ENCODE measurements at regions not wholly inside any gene's neighbourhood (a gene's known extent, or its start where the extent isn't known, plus 50 kb on each side); places are given as distances from the start of the nearest gene placed in this dataset.

DNA sequence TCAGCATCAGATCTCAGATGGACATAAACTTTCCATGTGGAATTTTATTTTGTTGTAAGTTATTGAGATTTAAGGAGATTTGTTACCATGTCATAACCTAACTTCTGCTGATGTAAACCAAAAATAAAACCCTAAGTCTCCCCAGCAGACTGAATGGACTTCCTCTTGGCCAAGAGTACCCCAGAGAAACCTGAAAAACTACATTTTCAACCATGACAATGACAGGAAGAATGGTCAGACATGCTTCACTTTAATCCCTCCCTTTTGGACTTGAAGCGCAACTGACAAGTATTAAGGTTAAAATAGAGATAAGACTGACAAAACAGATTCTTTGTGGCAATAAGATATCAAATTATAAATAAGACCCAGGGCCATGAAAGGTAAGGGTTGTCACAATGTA is 579.7 kb upstream of the RAG2 start (continued):
- TF ChIP-seq, protein P1, sequence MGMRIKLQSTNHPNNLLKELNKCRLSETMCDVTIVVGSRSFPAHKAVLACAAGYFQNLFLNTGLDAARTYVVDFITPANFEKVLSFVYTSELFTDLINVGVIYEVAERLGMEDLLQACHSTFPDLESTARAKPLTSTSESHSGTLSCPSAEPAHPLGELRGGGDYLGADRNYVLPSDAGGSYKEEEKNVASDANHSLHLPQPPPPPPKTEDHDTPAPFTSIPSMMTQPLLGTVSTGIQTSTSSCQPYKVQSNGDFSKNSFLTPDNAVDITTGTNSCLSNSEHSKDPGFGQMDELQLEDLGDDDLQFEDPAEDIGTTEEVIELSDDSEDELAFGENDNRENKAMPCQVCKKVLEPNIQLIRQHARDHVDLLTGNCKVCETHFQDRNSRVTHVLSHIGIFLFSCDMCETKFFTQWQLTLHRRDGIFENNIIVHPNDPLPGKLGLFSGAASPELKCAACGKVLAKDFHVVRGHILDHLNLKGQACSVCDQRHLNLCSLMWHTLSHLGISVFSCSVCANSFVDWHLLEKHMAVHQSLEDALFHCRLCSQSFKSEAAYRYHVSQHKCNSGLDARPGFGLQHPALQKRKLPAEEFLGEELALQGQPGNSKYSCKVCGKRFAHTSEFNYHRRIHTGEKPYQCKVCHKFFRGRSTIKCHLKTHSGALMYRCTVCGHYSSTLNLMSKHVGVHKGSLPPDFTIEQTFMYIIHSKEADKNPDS (CRISPR knock-in tag; IDR thresholded peaks at IDR 0.05): no peak
- no peak for TF ChIP-seq SOX6 (IDR thresholded peaks at IDR 0.05)
- TF ChIP-seq SOX6 (CRISPR knock-in tag; IDR thresholded peaks at IDR 0.05): no peak
- no peak for TF ChIP-seq MAFG (CRISPR knock-in tag; IDR thresholded peaks at IDR 0.05)
- no peak for TF ChIP-seq ZNF552 (CRISPR knock-in tag; IDR thresholded peaks at IDR 0.05; ENCODE audit: borderline replicate concordance)
- no peak for TF ChIP-seq KAT8 (CRISPR knock-in tag; IDR thresholded peaks at IDR 0.05)
- TF ChIP-seq TOE1 (CRISPR knock-in tag; IDR thresholded peaks at IDR 0.05): no peak

DNA sequence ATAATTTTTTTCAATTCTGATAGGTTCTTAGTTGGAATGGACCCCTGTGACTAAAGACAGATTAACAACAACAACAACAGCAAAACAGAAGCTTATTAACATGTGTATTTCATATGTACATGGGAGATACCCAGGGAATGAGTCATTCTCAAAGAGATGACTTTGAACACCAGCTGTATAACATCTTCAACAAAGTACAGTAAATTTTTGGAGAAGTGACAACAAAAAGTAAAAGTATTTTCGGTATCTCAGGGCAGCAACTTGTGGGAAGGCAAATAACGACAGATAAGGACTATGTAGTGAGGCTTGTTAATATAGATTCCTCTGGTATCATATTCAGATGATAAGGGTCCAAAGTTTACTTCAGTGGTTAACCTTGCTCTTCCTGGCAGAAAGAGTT is 573.4 kb upstream of the RAG2 start:
- in situ Hi-C loops (cut with HindIII; ENCODE audit: extremely low pct_ligation_motif_present, low pct_unique_long_range_greater_than_20kb): no loop called here
- no peaks in the 10 kb centered on the region for H3K36me3 ChIP-seq (replicated peaks in 1 of 2; ENCODE audit: control insufficient read depth in 1 of 2, insufficient read depth in 2 of 2, low read length in 2 of 2)
- H3K4me3 ChIP-seq (replicated peaks in 1 of 3; ENCODE audit: insufficient read depth in 1 of 3, low read depth in 2 of 3, low read length in 3 of 3): no peak overlapping the region
- no peaks in the 10 kb centered on the region for H4K20me1 ChIP-seq (ENCODE audit: insufficient read depth, low read length)
- no peak overlapping the region for H3K9ac ChIP-seq (ENCODE audit: insufficient read depth, low read depth, low read length)
- BruUV-seq (replicated peaks): no TSS peak
- CTCF ChIA-PET (ENCODE audit: low intra/inter-chr PET ratio, low total read pairs): no interaction called here
- H3K4me1 ChIP-seq (ENCODE audit: insufficient read depth, low read length): no peaks in the 10 kb centered on the region
- POLR2A ChIA-PET: no interaction called here
- DNase-seq (ENCODE audit: low spot score) (no peak), ATAC-seq (no peak), FAIRE-seq (no peak)
- WGBS (ENCODE audit: low lambda C conversion rate): 0% methylated on average over 2 of the region's 2 CpGs
- no peak overlapping the region for H2AFZ ChIP-seq (ENCODE audit: low read length)
- no peak overlapping the region for H3K27ac ChIP-seq (ENCODE audit: extremely low read length, insufficient read depth, low read length)
- no peak overlapping the region for H3K4me2 ChIP-seq (ENCODE audit: low read depth, low read length)
- intact Hi-C loops (cut with micrococcal nuclease; ENCODE audit: unreplicated experiment): no loop called here
- no peaks in the 10 kb centered on the region for H3K79me2 ChIP-seq (ENCODE audit: insufficient read depth, low read length)
- no peaks in the 10 kb centered on the region for H3K27me3 ChIP-seq (ENCODE audit: control insufficient read depth in 1 of 2, insufficient read depth in 2 of 2, low read length in 2 of 2)
- peaks cover 71% of the 10 kb centered on the region for H3K9me3 ChIP-seq (ENCODE audit: low read length)
- no peak for TF ChIP-seq SOX13 (IDR thresholded peaks at IDR 0.05)
- no peak for TF ChIP-seq SOX13 (CRISPR knock-in tag; conservative IDR thresholded peaks at IDR 0.05 in 1 of 2, IDR thresholded peaks at IDR 0.05 in 1 of 2)
- no peak for TF ChIP-seq ZNF264 (CRISPR knock-in tag; IDR thresholded peaks at IDR 0.05)
- TF ChIP-seq ZNF205 (CRISPR knock-in tag; IDR thresholded peaks at IDR 0.05): no peak
- TF ChIP-seq, protein P2, sequence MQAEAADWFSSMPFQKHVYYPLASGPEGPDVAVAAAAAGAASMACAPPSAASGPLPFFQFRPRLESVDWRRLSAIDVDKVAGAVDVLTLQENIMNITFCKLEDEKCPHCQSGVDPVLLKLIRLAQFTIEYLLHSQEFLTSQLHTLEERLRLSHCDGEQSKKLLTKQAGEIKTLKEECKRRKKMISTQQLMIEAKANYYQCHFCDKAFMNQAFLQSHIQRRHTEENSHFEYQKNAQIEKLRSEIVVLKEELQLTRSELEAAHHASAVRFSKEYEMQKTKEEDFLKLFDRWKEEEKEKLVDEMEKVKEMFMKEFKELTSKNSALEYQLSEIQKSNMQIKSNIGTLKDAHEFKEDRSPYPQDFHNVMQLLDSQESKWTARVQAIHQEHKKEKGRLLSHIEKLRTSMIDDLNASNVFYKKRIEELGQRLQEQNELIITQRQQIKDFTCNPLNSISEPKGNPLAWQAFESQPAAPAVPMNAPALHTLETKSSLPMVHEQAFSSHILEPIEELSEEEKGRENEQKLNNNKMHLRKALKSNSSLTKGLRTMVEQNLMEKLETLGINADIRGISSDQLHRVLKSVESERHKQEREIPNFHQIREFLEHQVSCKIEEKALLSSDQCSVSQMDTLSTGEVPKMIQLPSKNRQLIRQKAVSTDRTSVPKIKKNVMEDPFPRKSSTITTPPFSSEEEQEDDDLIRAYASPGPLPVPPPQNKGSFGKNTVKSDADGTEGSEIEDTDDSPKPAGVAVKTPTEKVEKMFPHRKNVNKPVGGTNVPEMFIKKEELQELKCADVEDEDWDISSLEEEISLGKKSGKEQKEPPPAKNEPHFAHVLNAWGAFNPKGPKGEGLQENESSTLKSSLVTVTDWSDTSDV (CRISPR knock-in tag; IDR thresholded peaks at IDR 0.05): no peak
- no peak for TF ChIP-seq ATF7-NPFF (CRISPR knock-in tag; IDR thresholded peaks at IDR 0.05; ENCODE audit: low read depth)
- TF ChIP-seq HNRNPLL (IDR thresholded peaks at IDR 0.05; ENCODE audit: low read depth, low read length, poor library complexity, severe bottlenecking): no peak
- TF ChIP-seq ATF1 (CRISPR knock-in tag; IDR thresholded peaks at IDR 0.05): no peak
- TF ChIP-seq NCOR1 (IDR thresholded peaks at IDR 0.05; ENCODE audit: borderline replicate concordance, low read length): no peak
- no peak for TF ChIP-seq ZMYM2 (CRISPR knock-in tag; IDR thresholded peaks at IDR 0.05)
- TF ChIP-seq, protein P3, sequence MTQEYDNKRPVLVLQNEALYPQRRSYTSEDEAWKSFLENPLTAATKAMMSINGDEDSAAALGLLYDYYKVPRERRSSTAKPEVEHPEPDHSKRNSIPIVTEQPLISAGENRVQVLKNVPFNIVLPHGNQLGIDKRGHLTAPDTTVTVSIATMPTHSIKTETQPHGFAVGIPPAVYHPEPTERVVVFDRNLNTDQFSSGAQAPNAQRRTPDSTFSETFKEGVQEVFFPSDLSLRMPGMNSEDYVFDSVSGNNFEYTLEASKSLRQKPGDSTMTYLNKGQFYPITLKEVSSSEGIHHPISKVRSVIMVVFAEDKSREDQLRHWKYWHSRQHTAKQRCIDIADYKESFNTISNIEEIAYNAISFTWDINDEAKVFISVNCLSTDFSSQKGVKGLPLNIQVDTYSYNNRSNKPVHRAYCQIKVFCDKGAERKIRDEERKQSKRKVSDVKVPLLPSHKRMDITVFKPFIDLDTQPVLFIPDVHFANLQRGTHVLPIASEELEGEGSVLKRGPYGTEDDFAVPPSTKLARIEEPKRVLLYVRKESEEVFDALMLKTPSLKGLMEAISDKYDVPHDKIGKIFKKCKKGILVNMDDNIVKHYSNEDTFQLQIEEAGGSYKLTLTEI (CRISPR knock-in tag; conservative IDR thresholded peaks at IDR 0.05): no peak

Data from HepG2 (cell line).